ENCODE measurements at regions not wholly inside any gene's neighbourhood (a gene's known extent, or its start where the extent isn't known, plus 50 kb on each side); places are given as distances from the start of the nearest gene placed in this dataset.

DNA sequence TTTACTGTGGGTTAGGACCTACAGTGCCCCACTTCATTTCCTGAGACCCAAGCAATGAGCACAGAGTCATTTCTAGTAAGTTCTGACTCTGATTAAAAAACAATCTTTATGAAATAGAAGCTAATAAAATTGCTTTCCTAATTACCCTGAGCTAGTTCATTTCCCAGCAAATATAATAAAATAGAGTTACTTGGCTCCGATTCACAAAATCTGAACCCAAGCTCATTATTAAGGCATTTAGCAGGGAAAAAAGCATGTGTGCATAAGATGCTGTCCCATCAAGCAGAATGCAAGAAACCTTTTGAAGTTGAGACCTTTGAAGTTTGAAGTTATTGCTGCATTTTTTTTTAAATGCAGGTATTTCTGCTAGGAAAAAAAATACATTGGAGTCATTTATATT, 629.1 kb downstream of the BCL11A start:
- H3K36me3 Mint-ChIP-seq (ENCODE audit: low read depth), result no peaks in the 10 kb centered on the region
- TF ChIP-seq, protein P1, sequence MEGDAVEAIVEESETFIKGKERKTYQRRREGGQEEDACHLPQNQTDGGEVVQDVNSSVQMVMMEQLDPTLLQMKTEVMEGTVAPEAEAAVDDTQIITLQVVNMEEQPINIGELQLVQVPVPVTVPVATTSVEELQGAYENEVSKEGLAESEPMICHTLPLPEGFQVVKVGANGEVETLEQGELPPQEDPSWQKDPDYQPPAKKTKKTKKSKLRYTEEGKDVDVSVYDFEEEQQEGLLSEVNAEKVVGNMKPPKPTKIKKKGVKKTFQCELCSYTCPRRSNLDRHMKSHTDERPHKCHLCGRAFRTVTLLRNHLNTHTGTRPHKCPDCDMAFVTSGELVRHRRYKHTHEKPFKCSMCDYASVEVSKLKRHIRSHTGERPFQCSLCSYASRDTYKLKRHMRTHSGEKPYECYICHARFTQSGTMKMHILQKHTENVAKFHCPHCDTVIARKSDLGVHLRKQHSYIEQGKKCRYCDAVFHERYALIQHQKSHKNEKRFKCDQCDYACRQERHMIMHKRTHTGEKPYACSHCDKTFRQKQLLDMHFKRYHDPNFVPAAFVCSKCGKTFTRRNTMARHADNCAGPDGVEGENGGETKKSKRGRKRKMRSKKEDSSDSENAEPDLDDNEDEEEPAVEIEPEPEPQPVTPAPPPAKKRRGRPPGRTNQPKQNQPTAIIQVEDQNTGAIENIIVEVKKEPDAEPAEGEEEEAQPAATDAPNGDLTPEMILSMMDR (IDR thresholded peaks at IDR 0.05), result no peak
- no peaks in the 10 kb centered on the region for H3K4me1 Mint-ChIP-seq (ENCODE audit: low read depth)
- H3K4me3 Mint-ChIP-seq, result no peak overlapping the region
- H3K27me3 Mint-ChIP-seq (ENCODE audit: insufficient read depth), result no peaks in the 10 kb centered on the region
- H3K9me3 Mint-ChIP-seq, result peaks cover 27% of the 10 kb centered on the region
- no peak overlapping the region for H3K27ac Mint-ChIP-seq
- DNase-seq, result no peak

GRCh38 chr2:59922450-59922849, 631.0 kb downstream of the BCL11A start:
- Mint-ChIP-seq H3K4me1 (ENCODE audit: low read depth) (no peaks in the 10 kb centered on the region), H3K27ac (no peak overlapping the region), H3K9me3 (peaks cover 32% of the 10 kb centered on the region), H3K27me3 (ENCODE audit: insufficient read depth) (no peaks in the 10 kb centered on the region), H3K36me3 (ENCODE audit: low read depth) (no peaks in the 10 kb centered on the region), H3K4me3 (no peak overlapping the region)
- TF ChIP-seq, protein P1 (IDR thresholded peaks at IDR 0.05), result no peak
- DNase-seq, result no peak

- Mint-ChIP-seq H3K27ac (no peak overlapping the region), H3K4me3 (no peak overlapping the region), H3K9me3 (peaks cover 30% of the 10 kb centered on the region), H3K27me3 (ENCODE audit: insufficient read depth) (no peaks in the 10 kb centered on the region), H3K4me1 (ENCODE audit: low read depth) (no peaks in the 10 kb centered on the region), H3K36me3 (ENCODE audit: low read depth) (no peaks in the 10 kb centered on the region)
- DNase-seq, result no peak
- TF ChIP-seq, protein P1 (IDR thresholded peaks at IDR 0.05), result no peak
Observed at GRCh38 chr2:59921743-59922142, 631.7 kb downstream of the BCL11A start.

- H3K4me1 Mint-ChIP-seq (ENCODE audit: low read depth), result no peaks in the 10 kb centered on the region
- TF ChIP-seq, protein P1 (IDR thresholded peaks at IDR 0.05), result no peak
- peaks cover 24% of the 10 kb centered on the region for H3K9me3 Mint-ChIP-seq
- no peaks in the 10 kb centered on the region for H3K36me3 Mint-ChIP-seq (ENCODE audit: low read depth)
- H3K27me3 Mint-ChIP-seq (ENCODE audit: insufficient read depth), result no peaks in the 10 kb centered on the region
- no peak for DNase-seq
- H3K27ac Mint-ChIP-seq, result no peak overlapping the region
- H3K4me3 Mint-ChIP-seq, result no peak overlapping the region
Observed at GRCh38 chr2:59920961-59921360, 632.5 kb downstream of the BCL11A start.

- no peak overlapping the region for H3K4me3 Mint-ChIP-seq
- H3K27ac Mint-ChIP-seq, result no peak overlapping the region
- peaks cover 23% of the 10 kb centered on the region for H3K9me3 Mint-ChIP-seq
- TF ChIP-seq, protein P1 (IDR thresholded peaks at IDR 0.05), result no peak
- DNase-seq, result no peak
- H3K36me3 Mint-ChIP-seq (ENCODE audit: low read depth), result no peaks in the 10 kb centered on the region
- H3K4me1 Mint-ChIP-seq (ENCODE audit: low read depth), result no peaks in the 10 kb centered on the region
- H3K27me3 Mint-ChIP-seq (ENCODE audit: insufficient read depth), result no peaks in the 10 kb centered on the region
Observed at GRCh38 chr2:59920307-59920706, 633.1 kb downstream of the BCL11A start.

DNA sequence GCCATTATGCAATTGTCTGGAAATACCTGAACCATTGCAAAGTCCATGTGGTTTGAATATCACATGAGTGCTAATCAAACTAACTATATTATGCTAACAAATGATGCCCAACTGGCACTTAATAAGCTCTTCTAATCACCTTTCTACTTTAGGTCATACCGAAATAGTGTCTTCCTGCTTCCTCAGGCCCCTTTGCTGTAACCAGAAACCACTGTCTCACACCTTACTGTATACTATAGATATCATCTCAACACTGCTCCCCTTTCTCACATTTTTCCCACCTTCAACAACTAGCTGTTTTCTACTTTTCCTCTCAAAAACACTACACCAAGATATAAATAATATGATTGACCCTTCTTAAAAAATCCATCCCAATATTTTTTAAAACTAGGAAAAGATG, 633.9 kb downstream of the BCL11A start:
- no peak overlapping the region for H3K27ac Mint-ChIP-seq

More for the DNA sequence above, 633.9 kb downstream of the BCL11A start:
- TF ChIP-seq, protein P1 (IDR thresholded peaks at IDR 0.05), result no peak
- Mint-ChIP-seq H3K4me1 (ENCODE audit: low read depth) (no peaks in the 10 kb centered on the region), H3K4me3 (no peak overlapping the region), H3K9me3 (peaks cover 23% of the 10 kb centered on the region), H3K27me3 (ENCODE audit: insufficient read depth) (no peaks in the 10 kb centered on the region), H3K36me3 (ENCODE audit: low read depth) (no peaks in the 10 kb centered on the region)
- no peak for DNase-seq

All from HFFc6 (cell line).